ENCODE measurements at regions not wholly inside any gene's neighbourhood (a gene's known extent, or its start where the extent isn't known, plus 50 kb on each side); places are given as distances from the start of the nearest gene placed in this dataset.

DNA sequence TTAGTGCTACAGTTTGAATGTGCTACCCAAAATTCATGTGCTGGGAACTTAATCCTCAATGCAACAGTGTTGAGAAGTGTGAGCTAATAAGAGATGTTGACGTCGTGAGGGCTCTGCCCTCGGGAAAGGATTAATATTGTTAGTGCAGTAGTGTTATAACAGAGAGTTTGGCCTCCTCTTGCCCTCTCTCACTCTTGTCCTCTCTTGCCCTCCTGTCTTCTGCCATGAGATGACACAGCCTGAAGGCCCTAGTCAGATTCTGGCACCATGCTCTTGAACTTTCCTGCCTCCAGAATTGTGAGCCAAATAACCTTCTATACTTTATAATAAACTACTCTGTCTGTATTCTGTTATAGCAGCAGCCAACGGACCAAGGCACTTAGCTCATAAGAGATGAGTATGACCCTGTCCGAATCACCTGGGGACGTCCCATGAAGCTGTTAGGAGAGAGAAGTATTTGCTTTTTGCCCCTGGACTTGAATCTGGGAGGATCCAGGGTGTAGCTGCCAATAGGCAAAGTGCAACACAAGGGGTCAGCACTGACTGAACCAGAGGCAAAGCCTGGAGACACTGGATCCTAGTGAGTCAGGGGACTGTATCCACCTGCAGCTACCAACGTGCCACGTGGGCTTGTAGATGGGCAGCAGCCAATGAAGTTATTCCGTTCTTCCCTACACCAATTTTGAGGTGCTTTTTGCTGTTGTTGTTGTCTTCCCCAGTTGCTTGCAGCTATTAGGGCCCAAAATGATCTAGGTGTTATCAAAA lies 233.7 kb downstream of the THBS2 start:
- Histone ChIP-seq H3F3A (ENCODE audit: low read depth) (peaks cover 6% of the 10 kb centered on the region), H3K27ac (no peak overlapping the region), H3K4me3 (no peak overlapping the region), H3K4me2 (no peak overlapping the region), H3K27me3 (no peaks in the 10 kb centered on the region), H2AFZ (replicated peaks) (no peak overlapping the region), H3K4me1 (no peaks in the 10 kb centered on the region), H3K9me3 (ENCODE audit: low read depth) (no peaks in the 10 kb centered on the region), H3K79me2 (ENCODE audit: low read depth) (no peaks in the 10 kb centered on the region), H3K36me3 (no peaks in the 10 kb centered on the region), H4K20me1 (ENCODE audit: low read depth) (no peaks in the 10 kb centered on the region), H3K9ac (no peak overlapping the region)
- TF ChIP-seq, protein P1, sequence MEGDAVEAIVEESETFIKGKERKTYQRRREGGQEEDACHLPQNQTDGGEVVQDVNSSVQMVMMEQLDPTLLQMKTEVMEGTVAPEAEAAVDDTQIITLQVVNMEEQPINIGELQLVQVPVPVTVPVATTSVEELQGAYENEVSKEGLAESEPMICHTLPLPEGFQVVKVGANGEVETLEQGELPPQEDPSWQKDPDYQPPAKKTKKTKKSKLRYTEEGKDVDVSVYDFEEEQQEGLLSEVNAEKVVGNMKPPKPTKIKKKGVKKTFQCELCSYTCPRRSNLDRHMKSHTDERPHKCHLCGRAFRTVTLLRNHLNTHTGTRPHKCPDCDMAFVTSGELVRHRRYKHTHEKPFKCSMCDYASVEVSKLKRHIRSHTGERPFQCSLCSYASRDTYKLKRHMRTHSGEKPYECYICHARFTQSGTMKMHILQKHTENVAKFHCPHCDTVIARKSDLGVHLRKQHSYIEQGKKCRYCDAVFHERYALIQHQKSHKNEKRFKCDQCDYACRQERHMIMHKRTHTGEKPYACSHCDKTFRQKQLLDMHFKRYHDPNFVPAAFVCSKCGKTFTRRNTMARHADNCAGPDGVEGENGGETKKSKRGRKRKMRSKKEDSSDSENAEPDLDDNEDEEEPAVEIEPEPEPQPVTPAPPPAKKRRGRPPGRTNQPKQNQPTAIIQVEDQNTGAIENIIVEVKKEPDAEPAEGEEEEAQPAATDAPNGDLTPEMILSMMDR (IDR thresholded peaks at IDR 0.05) = peak; percentile 26
- TF ChIP-seq EZH2phosphoT487 (IDR thresholded peaks at IDR 0.05) (no peak), EZH2 (IDR thresholded peaks at IDR 0.05) (no peak)
- Mint-ChIP-seq H3K4me1 (peaks cover under 1% of the 10 kb centered on the region), H3K36me3 (no peaks in the 10 kb centered on the region), H3K4me3 (no peak overlapping the region), H3K27me3 (ENCODE audit: insufficient read depth, low read depth) (peaks cover 5% of the 10 kb centered on the region), H3K27ac (no peak overlapping the region), H3K9me3 (peaks cover 34% of the 10 kb centered on the region)
- peak; percentile 19 for DNase-seq (ENCODE audit: low spot score)

DNA sequence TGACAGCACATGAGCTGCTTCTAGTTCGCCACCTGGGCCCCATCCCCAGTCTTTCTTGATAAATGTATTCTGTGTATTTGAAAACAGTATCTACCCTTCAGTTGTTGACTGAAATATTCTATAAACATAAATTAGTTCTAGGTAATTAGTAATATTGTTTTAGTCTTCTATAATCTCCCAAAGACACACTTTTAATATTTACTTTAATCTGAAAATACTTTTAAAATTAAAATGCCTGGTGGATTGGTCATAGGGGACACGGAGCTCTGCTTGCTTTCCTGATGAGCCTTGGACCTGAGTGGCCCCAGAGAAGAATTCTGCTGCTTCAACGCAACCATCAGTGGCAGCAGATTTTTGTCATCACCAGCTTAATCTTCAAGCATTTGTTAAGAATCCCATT lies 234.5 kb downstream of the THBS2 start:
- Histone ChIP-seq H3K36me3 (no peaks in the 10 kb centered on the region), H3K4me1 (no peaks in the 10 kb centered on the region), H2AFZ (replicated peaks) (no peak overlapping the region), H3F3A (ENCODE audit: low read depth) (no peaks in the 10 kb centered on the region), H3K27me3 (no peaks in the 10 kb centered on the region), H3K4me3 (no peak overlapping the region), H3K9me3 (ENCODE audit: low read depth) (no peaks in the 10 kb centered on the region), H4K20me1 (ENCODE audit: low read depth) (no peaks in the 10 kb centered on the region), H3K9ac (no peak overlapping the region), H3K27ac (no peak overlapping the region), H3K79me2 (ENCODE audit: low read depth) (no peaks in the 10 kb centered on the region), H3K4me2 (no peak overlapping the region)
- Mint-ChIP-seq H3K27me3 (ENCODE audit: insufficient read depth, low read depth) (peaks cover 5% of the 10 kb centered on the region), H3K9me3 (peaks cover 36% of the 10 kb centered on the region), H3K4me1 (peaks cover 5% of the 10 kb centered on the region), H3K4me3 (no peak overlapping the region), H3K36me3 (no peaks in the 10 kb centered on the region), H3K27ac (no peak overlapping the region)
- no peak for TF ChIP-seq EZH2 (IDR thresholded peaks at IDR 0.05)
- TF ChIP-seq, protein P1 (IDR thresholded peaks at IDR 0.05) = no peak
- no peak for TF ChIP-seq EZH2phosphoT487 (IDR thresholded peaks at IDR 0.05)
- DNase-seq (ENCODE audit: low spot score) = no peak

DNA sequence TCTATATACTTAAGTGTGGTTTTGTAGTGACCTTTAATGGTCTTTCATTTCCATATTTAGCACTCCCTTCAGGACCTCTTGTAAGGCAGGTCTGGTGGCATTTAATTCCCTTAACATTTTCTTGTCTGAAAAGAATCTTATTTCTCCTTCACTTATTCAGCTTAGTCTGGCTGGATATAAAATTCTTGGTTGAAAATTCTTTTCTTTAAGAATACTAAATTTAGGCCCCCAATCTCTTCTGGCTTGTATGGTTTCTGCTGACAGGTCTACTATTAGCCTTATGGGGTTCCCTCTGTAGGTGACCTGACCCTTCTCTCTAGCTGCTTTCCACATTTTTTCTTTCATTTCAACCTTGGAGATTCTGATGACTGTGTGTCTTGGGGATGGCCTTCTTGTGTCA lies 236.9 kb downstream of the THBS2 start:
- H3K9me3 Mint-ChIP-seq = peaks cover 30% of the 10 kb centered on the region
- Histone ChIP-seq H3K4me3 (no peak overlapping the region), H2AFZ (replicated peaks) (no peak overlapping the region), H3K79me2 (ENCODE audit: low read depth) (no peaks in the 10 kb centered on the region), H3F3A (ENCODE audit: low read depth) (no peaks in the 10 kb centered on the region), H3K27ac (no peak overlapping the region), H3K9ac (no peak overlapping the region), H3K4me1 (no peaks in the 10 kb centered on the region), H4K20me1 (ENCODE audit: low read depth) (no peaks in the 10 kb centered on the region), H3K36me3 (no peaks in the 10 kb centered on the region), H3K9me3 (ENCODE audit: low read depth) (no peaks in the 10 kb centered on the region), H3K27me3 (no peaks in the 10 kb centered on the region), H3K4me2 (no peak overlapping the region)
- TF ChIP-seq EZH2phosphoT487 (IDR thresholded peaks at IDR 0.05) (no peak), EZH2 (IDR thresholded peaks at IDR 0.05) (no peak)
- TF ChIP-seq, protein P1 (IDR thresholded peaks at IDR 0.05) = no peak
- H3K27ac Mint-ChIP-seq = no peak overlapping the region
- H3K4me3 Mint-ChIP-seq = no peak overlapping the region
- H3K27me3 Mint-ChIP-seq (ENCODE audit: insufficient read depth, low read depth) = peaks cover 3% of the 10 kb centered on the region
- no peak for DNase-seq (ENCODE audit: low spot score)
- peaks cover 5% of the 10 kb centered on the region for H3K4me1 Mint-ChIP-seq
- H3K36me3 Mint-ChIP-seq = no peaks in the 10 kb centered on the region
